Cardiac muscle cell (in vitro differentiated cells and primary cell): ENCODE measurements at regions not wholly inside any gene's neighbourhood (a gene's known extent, or its start where the extent isn't known, plus 50 kb on each side); places are given as distances from the start of the nearest gene placed in this dataset.

Experiments
- DNase-seq, 2 donors: peaks; one replicate each; pipeline versions ENCODE4 v3.0.0 to v3.0.0-alpha.2; 2010 to 2017; ENCODE audit warnings: low read depth in 1 of 2, low spot score in 1 of 2
- H3K27ac ChIP-seq: fragments of 200-600 bp; sonication (generic); 2 replicates; pipeline ENCODE4 v1.5.1; 2016
- H3K27me3 ChIP-seq: fragments of 200-600 bp; sonication (generic); 2 replicates; pipeline ENCODE4 v1.6.0; 2016; ENCODE audit warnings: control low read depth
- H3K36me3 ChIP-seq: fragments of 200-600 bp; sonication (generic); 2 replicates; pipeline ENCODE4 v1.5.1; 2016; ENCODE audit warnings: control low read depth
- H3K4me1 ChIP-seq: fragments of 200-600 bp; sonication (generic); 2 replicates; pipeline ENCODE4 v1.8.1; 2017; ENCODE audit warnings: low read depth, mild to moderate bottlenecking, mixed run types
- H3K4me3 ChIP-seq: fragments of 200-600 bp; sonication (generic); 2 replicates; pipeline ENCODE4 v1.5.1; 2016; ENCODE audit warnings: mild to moderate bottlenecking
- H3K9me3 ChIP-seq: fragments of 200-600 bp; sonication (generic); 2 replicates; pipeline ENCODE4 v1.5.1; 2017; ENCODE audit warnings: low read depth, mild to moderate bottlenecking, control low read depth
- TF ChIP-seq, protein P1 (sequence below): IDR thresholded peaks from 2 replicates; pipeline ENCODE4 v1.5.1; 2012; ENCODE audit warnings: low read depth, mild to moderate bottlenecking, low read length

DNA sequence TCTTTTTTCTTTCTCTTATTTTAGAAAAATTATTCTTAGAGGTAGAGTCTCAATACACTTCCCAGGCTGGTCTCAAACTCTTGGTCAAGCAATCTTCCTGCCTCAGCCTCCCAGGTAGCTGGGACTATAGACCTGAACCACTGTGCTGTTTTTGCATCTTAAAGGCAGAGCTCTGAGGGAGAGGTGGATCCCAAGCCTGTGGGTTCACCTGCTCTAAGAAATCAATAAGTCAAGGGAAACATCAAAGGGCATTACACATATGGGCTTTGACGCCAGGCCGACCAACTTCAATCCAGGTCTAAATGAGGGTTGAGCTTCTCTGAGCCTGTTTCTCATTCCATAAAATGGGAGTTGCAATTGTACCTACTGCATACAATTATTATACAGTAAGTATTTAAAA, 223.9 kb downstream of the LY86 start:
- Histone ChIP-seq H3K27ac (no peak overlapping the region), H3K4me1 (peaks cover 13% of the 10 kb centered on the region), H3K4me3 (no peak overlapping the region), H3K36me3 (no peaks in the 10 kb centered on the region), H3K9me3 (no peaks in the 10 kb centered on the region), H3K27me3 (no peaks in the 10 kb centered on the region)
- TF ChIP-seq, protein P1, sequence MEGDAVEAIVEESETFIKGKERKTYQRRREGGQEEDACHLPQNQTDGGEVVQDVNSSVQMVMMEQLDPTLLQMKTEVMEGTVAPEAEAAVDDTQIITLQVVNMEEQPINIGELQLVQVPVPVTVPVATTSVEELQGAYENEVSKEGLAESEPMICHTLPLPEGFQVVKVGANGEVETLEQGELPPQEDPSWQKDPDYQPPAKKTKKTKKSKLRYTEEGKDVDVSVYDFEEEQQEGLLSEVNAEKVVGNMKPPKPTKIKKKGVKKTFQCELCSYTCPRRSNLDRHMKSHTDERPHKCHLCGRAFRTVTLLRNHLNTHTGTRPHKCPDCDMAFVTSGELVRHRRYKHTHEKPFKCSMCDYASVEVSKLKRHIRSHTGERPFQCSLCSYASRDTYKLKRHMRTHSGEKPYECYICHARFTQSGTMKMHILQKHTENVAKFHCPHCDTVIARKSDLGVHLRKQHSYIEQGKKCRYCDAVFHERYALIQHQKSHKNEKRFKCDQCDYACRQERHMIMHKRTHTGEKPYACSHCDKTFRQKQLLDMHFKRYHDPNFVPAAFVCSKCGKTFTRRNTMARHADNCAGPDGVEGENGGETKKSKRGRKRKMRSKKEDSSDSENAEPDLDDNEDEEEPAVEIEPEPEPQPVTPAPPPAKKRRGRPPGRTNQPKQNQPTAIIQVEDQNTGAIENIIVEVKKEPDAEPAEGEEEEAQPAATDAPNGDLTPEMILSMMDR, result no peak
- no peak for DNase-seq

DNA sequence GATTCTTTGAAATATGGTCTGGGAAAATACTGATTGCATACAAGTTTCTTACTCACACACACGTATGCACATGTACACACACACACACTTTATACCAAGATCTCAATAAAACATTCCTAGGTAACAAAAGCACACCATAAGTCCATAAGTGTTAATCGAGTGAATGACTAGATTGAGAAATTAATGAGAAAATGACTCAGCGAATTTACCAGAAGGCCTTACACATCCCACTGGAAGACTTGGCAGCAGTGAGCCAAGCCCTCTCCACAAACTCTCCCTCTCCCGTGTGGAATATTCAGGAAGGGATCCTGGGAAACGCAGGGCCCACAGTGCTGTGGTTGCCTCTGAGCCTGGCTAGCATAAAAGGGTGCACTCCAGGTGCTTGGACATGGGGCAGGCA, 227.2 kb downstream of the LY86 start:
- peak in 1 of 2 donors; percentile 43 for DNase-seq
- no peak overlapping the region for H3K4me3 ChIP-seq
- H3K27ac ChIP-seq, result no peak overlapping the region
- H3K36me3 ChIP-seq, result no peaks in the 10 kb centered on the region
- TF ChIP-seq, protein P1, result no peak
- no peaks in the 10 kb centered on the region for H3K27me3 ChIP-seq
- H3K4me1 ChIP-seq, result peaks cover 4% of the 10 kb centered on the region
- no peaks in the 10 kb centered on the region for H3K9me3 ChIP-seq

DNA sequence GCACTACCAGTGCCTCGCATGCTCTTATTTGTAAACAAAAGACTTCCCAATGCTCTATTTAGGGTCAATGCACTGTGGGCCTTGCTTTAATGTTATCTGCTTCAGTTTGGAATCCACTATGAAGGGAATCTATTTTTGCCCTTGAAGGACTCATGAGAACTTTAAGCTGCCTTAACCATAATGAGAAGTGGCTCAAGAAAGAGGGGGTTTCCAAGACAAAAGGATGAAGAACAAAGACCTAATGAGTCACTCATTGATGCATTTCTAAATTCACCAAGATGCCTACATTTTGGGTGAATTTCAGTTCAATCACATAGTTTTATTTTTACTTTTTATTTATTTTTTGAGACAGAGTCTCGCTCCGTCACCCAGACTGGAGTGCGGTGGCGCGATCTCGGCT, 228.2 kb downstream of the LY86 start:
- Histone ChIP-seq H3K27me3 (no peaks in the 10 kb centered on the region), H3K4me1 (peaks cover 3% of the 10 kb centered on the region), H3K9me3 (no peaks in the 10 kb centered on the region), H3K4me3 (no peak overlapping the region), H3K36me3 (no peaks in the 10 kb centered on the region), H3K27ac (no peak overlapping the region)
- no peak for DNase-seq
- TF ChIP-seq, protein P1, result no peak

DNA sequence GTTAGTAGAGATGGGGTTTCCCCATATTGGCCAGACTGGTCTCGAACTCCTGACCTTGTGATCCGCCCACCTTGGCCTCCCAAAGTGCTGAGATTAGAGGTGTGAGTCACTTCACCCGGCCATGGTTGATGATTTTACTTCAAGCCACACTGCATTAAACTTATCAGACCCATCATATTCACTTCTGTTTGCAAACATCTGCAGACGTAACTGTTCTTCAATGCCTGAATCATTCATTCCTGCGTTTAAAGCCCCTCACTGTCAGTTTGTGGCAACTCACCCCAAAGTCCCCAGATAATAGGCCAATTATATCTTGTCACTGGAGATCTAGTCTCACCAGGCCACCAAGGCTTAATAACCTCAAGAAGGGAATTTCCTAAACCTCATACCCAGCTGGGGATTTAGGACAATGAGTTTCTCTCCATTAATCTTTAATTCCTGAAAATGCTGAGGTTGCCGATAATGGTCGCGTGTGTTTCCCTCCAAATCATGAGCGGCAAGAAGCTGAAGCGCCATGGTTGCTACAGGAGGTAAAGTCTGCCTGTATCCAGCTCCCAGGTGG, 229.6 kb downstream of the LY86 start:
- DNase-seq, result no peak
- Histone ChIP-seq H3K36me3 (no peaks in the 10 kb centered on the region), H3K4me3 (no peak overlapping the region), H3K9me3 (no peaks in the 10 kb centered on the region), H3K27ac (no peak overlapping the region), H3K4me1 (no peaks in the 10 kb centered on the region), H3K27me3 (no peaks in the 10 kb centered on the region)
- TF ChIP-seq, protein P1, result no peak

DNA sequence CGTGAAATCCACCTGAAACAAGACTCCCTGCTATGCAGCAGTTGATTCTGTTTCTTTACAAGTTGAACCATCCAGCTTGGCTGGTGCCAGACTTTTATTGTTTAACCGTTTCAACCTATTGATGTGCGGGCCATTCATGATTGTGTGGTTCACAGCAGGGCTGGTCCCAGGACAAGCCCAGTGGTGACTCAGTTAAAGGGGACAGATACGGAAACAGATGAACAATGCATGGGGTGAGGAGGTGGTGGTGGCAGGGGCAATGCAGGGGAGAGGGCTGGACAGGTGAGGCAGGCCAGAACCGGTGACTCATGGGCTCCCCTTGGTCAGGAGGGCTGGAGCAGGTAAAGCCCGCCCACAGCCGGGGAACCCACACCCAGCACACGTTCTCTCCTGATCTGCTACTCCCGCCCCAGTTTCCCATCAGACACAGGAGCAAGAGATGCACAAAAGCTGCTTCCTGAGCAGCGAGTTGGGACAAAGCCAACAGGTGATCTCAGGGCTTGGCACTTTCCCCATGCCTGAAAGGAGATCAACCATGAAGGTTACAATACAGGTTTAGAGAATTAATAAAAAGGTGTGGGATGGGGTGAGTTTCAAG, 232.2 kb downstream of the LY86 start:
- TF ChIP-seq, protein P1, result no peak
- H3K4me3 ChIP-seq, result no peak overlapping the region
- peaks cover 4% of the 10 kb centered on the region for H3K4me1 ChIP-seq
- H3K27me3 ChIP-seq, result no peaks in the 10 kb centered on the region
- no peak overlapping the region for H3K27ac ChIP-seq
- no peaks in the 10 kb centered on the region for H3K9me3 ChIP-seq
- no peaks in the 10 kb centered on the region for H3K36me3 ChIP-seq
- no peak for DNase-seq
